H9 (cell line): ENCODE measurements at regions not wholly inside any gene's neighbourhood (a gene's known extent, or its start where the extent isn't known, plus 50 kb on each side); places are given as distances from the start of the nearest gene placed in this dataset.

Experiments
- DNase-seq: peaks from one replicate; pipeline ENCODE4 v3.0.0-alpha.2; 2017
- H2AFZ ChIP-seq: one replicate; pipeline ENCODE4 v1.6.1; 2013; ENCODE audit warnings: mild to moderate bottlenecking, low read length, control low read depth, moderate library complexity
- H2AK5ac ChIP-seq: 2 replicates; pipeline ENCODE4 v1.6.1; 2013; ENCODE audit warnings: low read length, control low read depth, mixed read lengths; ENCODE audit not compliant: insufficient read length
- H2BK120ac ChIP-seq: one replicate; pipeline ENCODE4 v1.6.1; 2013; ENCODE audit warnings: low read depth, mild to moderate bottlenecking, low read length, control low read depth, inconsistent platforms; ENCODE audit not compliant: poor library complexity, severe bottlenecking
- H2BK12ac ChIP-seq: 2 replicates; pipeline ENCODE4 v1.6.1; 2013; ENCODE audit warnings: low read length, control low read depth, mixed read lengths, low read depth; ENCODE audit not compliant: insufficient read length
- H2BK15ac ChIP-seq: 2 replicates; pipeline ENCODE4 v1.6.1; 2013; ENCODE audit warnings: low read depth, low read length, control low read depth
- H2BK20ac ChIP-seq: one replicate; pipeline ENCODE4 v1.6.1; 2013; ENCODE audit warnings: low read depth, mild to moderate bottlenecking, low read length, control low read depth, inconsistent platforms; ENCODE audit not compliant: poor library complexity, severe bottlenecking
- H2BK5ac ChIP-seq: 2 replicates; pipeline ENCODE4 v1.6.1; 2013; ENCODE audit warnings: low read length, control low read depth, mixed read lengths; ENCODE audit not compliant: insufficient read length
- H3K14ac ChIP-seq: 2 replicates; pipeline ENCODE4 v1.6.1; 2013; ENCODE audit warnings: low read length, control low read depth; ENCODE audit not compliant: insufficient read depth
- H3K18ac ChIP-seq: 2 replicates; pipeline ENCODE4 v1.6.1; 2013; ENCODE audit warnings: low read depth, mild to moderate bottlenecking, mixed read lengths, low read length, control low read depth; ENCODE audit not compliant: insufficient read length
- H3K23ac ChIP-seq: 2 replicates; pipeline ENCODE4 v1.6.1; 2013; ENCODE audit warnings: low read length, control low read depth, mixed read lengths, low read depth; ENCODE audit not compliant: insufficient read length
- H3K23me2 ChIP-seq: 2 replicates; pipeline ENCODE4 v1.6.1; 2013; ENCODE audit warnings: low read depth, mild to moderate bottlenecking, mixed read lengths, low read length, control low read depth; ENCODE audit not compliant: insufficient read length, poor library complexity, severe bottlenecking
- H3K27ac ChIP-seq: 2 replicates; pipeline ENCODE4 v1.5.1; 2013; ENCODE audit warnings: low read length, control low read depth, mixed read lengths, low read depth; ENCODE audit not compliant: insufficient read length
- H3K27me3 ChIP-seq: 2 replicates; pipeline ENCODE4 v1.6.1; 2013; ENCODE audit warnings: low read length, control low read depth, inconsistent platforms; ENCODE audit not compliant: insufficient read depth
- H3K4ac ChIP-seq: 2 replicates; pipeline ENCODE4 v1.6.1; 2013; ENCODE audit warnings: low read depth, mild to moderate bottlenecking, control low read depth, inconsistent platforms, low read length, moderate library complexity
- H3K4me1 ChIP-seq: 2 replicates; pipeline ENCODE4 v1.6.1; 2013; ENCODE audit warnings: low read length, control low read depth, inconsistent platforms; ENCODE audit not compliant: insufficient read depth
- H3K4me2 ChIP-seq: 2 replicates; pipeline ENCODE4 v1.6.1; 2013; ENCODE audit warnings: low read length, control low read depth, mixed read lengths; ENCODE audit not compliant: insufficient read length, insufficient read depth
- H3K56ac ChIP-seq: 2 replicates; pipeline ENCODE4 v1.6.1; 2013; ENCODE audit warnings: low read depth, mild to moderate bottlenecking, mixed read lengths, low read length, control low read depth; ENCODE audit not compliant: insufficient read length
- H3K79me1 ChIP-seq: 2 replicates; pipeline ENCODE4 v1.6.1; 2013; ENCODE audit warnings: low read depth, mild to moderate bottlenecking, moderate library complexity, low read length, control low read depth, inconsistent platforms; ENCODE audit not compliant: insufficient read depth, poor library complexity, severe bottlenecking
- H3K79me2 ChIP-seq: 2 replicates; pipeline ENCODE4 v1.6.1; 2013; ENCODE audit warnings: low read length, control low read depth, inconsistent platforms; ENCODE audit not compliant: insufficient read depth
- H3K9ac ChIP-seq: 2 replicates; pipeline ENCODE4 v1.6.1; 2013; ENCODE audit warnings: low read length, control low read depth, mixed read lengths; ENCODE audit not compliant: insufficient read length; ENCODE audit errors: extremely low read depth
- H3K9me3 ChIP-seq: one replicate; pipeline ENCODE4 v1.6.1; 2013; ENCODE audit warnings: low read depth, low read length, inconsistent platforms; ENCODE audit not compliant: control insufficient read depth
- H3T11ph ChIP-seq: one replicate; pipeline ENCODE4 v1.6.1; 2013; ENCODE audit warnings: mild to moderate bottlenecking, low read length, control low read depth, inconsistent platforms
- H4K20me1 ChIP-seq: one replicate; pipeline ENCODE4 v1.6.1; 2013; ENCODE audit not compliant: control insufficient read depth, insufficient read length, insufficient read depth
- H4K5ac ChIP-seq: 2 replicates; pipeline ENCODE4 v1.6.1; 2013; ENCODE audit warnings: low read depth, mild to moderate bottlenecking, mixed read lengths, low read length, control low read depth; ENCODE audit not compliant: insufficient read length
- H4K8ac ChIP-seq: replicated peaks from 2 replicates; pipeline ENCODE4 v1.6.1; 2013; ENCODE audit warnings: low read length, control low read depth, mixed read lengths, low read depth; ENCODE audit not compliant: insufficient read length
- H4K91ac ChIP-seq: 2 replicates; pipeline ENCODE4 v1.6.1; 2013; ENCODE audit warnings: low read depth, mild to moderate bottlenecking, moderate library complexity, mixed read lengths, low read length, control low read depth; ENCODE audit not compliant: insufficient read length
- H3K27ac Mint-ChIP-seq, 3 experiments: 2 replicates in 2 of 3; 3 replicates in 1 of 3; pipeline ENCODE4 v1.8.0; 2020 to 2021; ENCODE audit warnings: mixed read lengths in 3 of 3, mild to moderate bottlenecking in 1 of 3, moderate library complexity in 1 of 3
- H3K27me3 Mint-ChIP-seq: 2 replicates; pipeline ENCODE4 v1.8.0; 2021; ENCODE audit warnings: low read depth, mild to moderate bottlenecking, moderate library complexity, mixed read lengths
- H3K36me3 Mint-ChIP-seq, 3 experiments: 2 replicates in 2 of 3; 3 replicates in 1 of 3; pipeline ENCODE4 v1.8.0; 2020 to 2021; ENCODE audit warnings: low read depth in 3 of 3, mixed read lengths in 3 of 3; ENCODE audit not compliant: insufficient read depth in 1 of 3
- H3K4me1 Mint-ChIP-seq, 2 experiments: 2 replicates each; pipeline ENCODE4 v1.8.0; 2020; ENCODE audit warnings: mixed read lengths in 2 of 2
- H3K4me3 Mint-ChIP-seq, 2 experiments: 2 replicates in 1 of 2; 3 replicates in 1 of 2; pipeline ENCODE4 v1.8.0; 2020 to 2021; ENCODE audit warnings: mild to moderate bottlenecking in 2 of 2, mixed read lengths in 2 of 2, moderate library complexity in 1 of 2
- H3K9me3 Mint-ChIP-seq, 2 experiments: 2 replicates in 1 of 2; 3 replicates in 1 of 2; pipeline ENCODE4 v1.8.0; 2020; ENCODE audit warnings: mild to moderate bottlenecking in 2 of 2, mixed read lengths in 2 of 2, moderate library complexity in 1 of 2
- WGBS: extraction: QIAGEN DNeasy Blood & Tissue Kit; methylation state at CpG from one replicate; pipeline ENCODE4 v1.1.7; 2013; ENCODE audit warnings: missing lambda C conversion rate, low lambda C conversion rate, mixed read lengths; ENCODE audit not compliant: insufficient read length; ENCODE audit errors: extremely low coverage; 5-methylcytosine and 5-hydroxymethylcytosine counted together
- TF ChIP-seq, protein P1 (sequence below): fragments of 200-600 bp; sonication (generic); conservative IDR thresholded peaks from 3 replicates; pipeline ENCODE4 v1.8.0; 2021; ENCODE audit warnings: antibody characterized with exemption, mild to moderate bottlenecking

DNA sequence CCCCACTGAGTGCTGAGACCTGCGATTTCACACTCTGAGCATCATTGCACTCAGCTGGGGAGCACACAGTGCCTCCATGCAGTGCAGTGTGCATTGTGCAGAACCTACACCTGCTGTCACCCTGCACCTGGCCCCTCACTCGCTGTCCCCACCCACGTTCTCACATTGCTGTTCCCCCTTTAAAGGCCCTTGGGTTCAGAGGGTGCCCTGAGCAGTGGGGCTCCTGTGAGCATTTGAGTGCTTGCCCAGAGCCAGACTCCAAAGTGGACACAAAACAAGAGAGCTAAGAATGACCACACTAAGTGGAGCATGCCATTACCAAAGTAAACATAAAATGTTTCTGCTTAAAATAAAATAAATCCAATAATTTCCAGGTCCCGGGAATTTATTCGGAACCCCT, 131.0 kb upstream of the CST7 start:
- no peak overlapping the region for H3K27ac Mint-ChIP-seq
- Histone ChIP-seq H3K4me1 (no peaks in the 10 kb centered on the region), H3K79me1 (no peaks in the 10 kb centered on the region), H3K14ac (no peak overlapping the region), H3K23me2 (no peaks in the 10 kb centered on the region), H2BK15ac (no peak overlapping the region), H3K9me3 (no peaks in the 10 kb centered on the region), H2BK120ac (no peak overlapping the region), H2BK12ac (no peak overlapping the region), H3K27ac (no peak overlapping the region), H2BK5ac (no peak overlapping the region), H3K79me2 (no peaks in the 10 kb centered on the region), H4K91ac (no peak overlapping the region), H3K27me3 (no peaks in the 10 kb centered on the region), H3K4me2 (no peak overlapping the region), H3K23ac (no peak overlapping the region), H4K8ac (no peak overlapping the region), H3T11ph (no peak overlapping the region), H3K18ac (no peak overlapping the region), H3K56ac (no peak overlapping the region), H2AK5ac (no peak overlapping the region), H3K4ac (no peak overlapping the region), H2AFZ (no peak overlapping the region), H4K20me1 (no peaks in the 10 kb centered on the region), H2BK20ac (no peak overlapping the region), H3K9ac (no peak overlapping the region), H4K5ac (no peak overlapping the region)
- no CpG with 5 or more reads among the region's 5 CpGs for WGBS
- H3K4me3 Mint-ChIP-seq, result no peak overlapping the region
- DNase-seq, result no peak
- no peaks in the 10 kb centered on the region for H3K4me1 Mint-ChIP-seq
- TF ChIP-seq, protein P1, sequence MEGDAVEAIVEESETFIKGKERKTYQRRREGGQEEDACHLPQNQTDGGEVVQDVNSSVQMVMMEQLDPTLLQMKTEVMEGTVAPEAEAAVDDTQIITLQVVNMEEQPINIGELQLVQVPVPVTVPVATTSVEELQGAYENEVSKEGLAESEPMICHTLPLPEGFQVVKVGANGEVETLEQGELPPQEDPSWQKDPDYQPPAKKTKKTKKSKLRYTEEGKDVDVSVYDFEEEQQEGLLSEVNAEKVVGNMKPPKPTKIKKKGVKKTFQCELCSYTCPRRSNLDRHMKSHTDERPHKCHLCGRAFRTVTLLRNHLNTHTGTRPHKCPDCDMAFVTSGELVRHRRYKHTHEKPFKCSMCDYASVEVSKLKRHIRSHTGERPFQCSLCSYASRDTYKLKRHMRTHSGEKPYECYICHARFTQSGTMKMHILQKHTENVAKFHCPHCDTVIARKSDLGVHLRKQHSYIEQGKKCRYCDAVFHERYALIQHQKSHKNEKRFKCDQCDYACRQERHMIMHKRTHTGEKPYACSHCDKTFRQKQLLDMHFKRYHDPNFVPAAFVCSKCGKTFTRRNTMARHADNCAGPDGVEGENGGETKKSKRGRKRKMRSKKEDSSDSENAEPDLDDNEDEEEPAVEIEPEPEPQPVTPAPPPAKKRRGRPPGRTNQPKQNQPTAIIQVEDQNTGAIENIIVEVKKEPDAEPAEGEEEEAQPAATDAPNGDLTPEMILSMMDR, result no peak
- peaks cover 2% of the 10 kb centered on the region for H3K27me3 Mint-ChIP-seq
- H3K9me3 Mint-ChIP-seq, result peaks cover 0 to 2% of the 10 kb centered on the region in 2 experiments; a peak in 3 of 5 replicates
- H3K36me3 Mint-ChIP-seq, result no peaks in the 10 kb centered on the region; a peak in 1 of 7 replicates
